ENCODE measurements at regions not wholly inside any gene's neighbourhood (a gene's known extent, or its start where the extent isn't known, plus 50 kb on each side); places are given as distances from the start of the nearest gene placed in this dataset.

GRCh38 chr3:72632129-72632528 lies 216.1 kb downstream of the SHQ1 start:
- no peak for TF ChIP-seq CTCF (IDR thresholded peaks at IDR 0.05)
- TF ChIP-seq ZFX (IDR thresholded peaks at IDR 0.05; ENCODE audit: borderline replicate concordance), result no peak
